Left ventricle myocardium superior (tissue), 1 donor: ENCODE measurements at regions not wholly inside any gene's neighbourhood (a gene's known extent, or its start where the extent isn't known, plus 50 kb on each side); places are given as distances from the start of the nearest gene placed in this dataset.
"Not testable (repeated sequence)": the region's sequence is repeated elsewhere in the genome, so short reads cannot be mapped to it uniquely, and the experiment has no call there.

ENCODE experiments used
- ATAC-seq: fragments of 200-7000 bp; cut with Tn5 transposase; one replicate; pipeline ENCODE4 v1.9.1; 2020; ENCODE audit warnings: mild to moderate bottlenecking, moderate library complexity
- DNase-seq: peaks from one replicate; pipeline ENCODE4 v3.0.0-alpha.2; 2020
- intact Hi-C: fragments of 100-400 bp; cut with micrococcal nuclease; formaldehyde crosslinking; loops from one replicate; pipeline ENCODE4 v1.11.0; 2022
- donor health status: DM: no; HTN: yes; CAD: no; lungs with severe emphysema.

DNA sequence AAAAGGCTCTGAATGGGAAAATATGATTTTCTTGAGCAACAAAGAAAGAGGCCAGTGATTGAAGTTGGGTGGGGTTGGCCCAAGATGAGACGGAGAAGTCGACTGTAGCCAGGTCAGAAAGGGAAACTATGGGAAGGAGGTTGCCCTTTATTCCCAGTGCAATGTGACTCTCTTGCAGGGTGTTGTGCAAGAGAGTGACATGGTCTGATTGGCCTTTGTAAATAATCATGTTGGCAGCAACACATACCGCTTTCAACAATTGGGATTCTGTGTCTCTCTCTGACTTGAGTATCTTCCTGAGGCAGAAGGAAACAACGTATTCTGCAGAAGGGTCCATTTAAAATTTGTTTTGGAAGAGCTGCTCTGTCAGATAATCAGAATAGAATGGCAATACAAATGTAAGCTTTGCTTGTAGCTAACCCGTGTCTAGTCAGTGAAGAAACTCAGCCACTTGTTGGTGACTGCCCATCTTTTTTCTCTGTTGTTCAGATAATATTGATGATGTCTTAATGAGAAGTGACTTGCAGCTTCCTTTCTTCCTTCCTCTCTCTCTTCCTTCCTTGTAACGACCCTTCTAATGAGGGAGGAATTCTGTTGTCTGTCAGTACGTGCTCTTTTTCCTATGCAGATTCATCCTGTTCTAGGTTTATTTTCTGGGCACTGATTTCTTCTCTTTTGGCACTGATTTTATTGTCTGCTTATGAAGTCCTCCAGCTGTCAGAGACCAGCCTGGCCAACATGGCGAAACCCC lies 311.0 kb upstream of the FAM98A start:
- intact Hi-C loops, result no loop called here
- ATAC-seq, result peak; percentile 28
- no peak for DNase-seq

GRCh38 chr2:33907866-33908265 lies 308.8 kb upstream of the FAM98A start:
- intact Hi-C loops, result no loop called here
- no peak for DNase-seq

DNA sequence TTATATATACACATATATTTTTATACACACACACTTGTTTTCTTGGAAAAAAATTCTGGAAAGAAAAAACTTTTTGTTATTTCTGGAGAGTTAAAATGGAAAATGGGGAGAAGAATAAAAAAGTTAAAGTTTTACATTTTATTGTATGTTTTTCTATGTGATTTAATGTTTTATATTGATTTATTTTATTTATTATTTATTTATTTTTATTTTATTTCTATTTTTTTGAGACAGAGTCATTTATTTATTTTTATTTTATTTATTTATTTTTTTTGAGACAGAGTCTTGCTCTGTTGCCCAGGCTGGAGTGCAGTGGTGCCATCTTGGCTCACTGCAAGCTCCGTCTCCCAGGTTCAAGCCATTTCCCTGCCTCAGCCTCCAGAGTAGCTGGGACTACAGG lies 307.0 kb upstream of the FAM98A start:
- intact Hi-C loops, DNase-seq, ATAC-seq: not testable (repeated sequence)

More at GRCh38 chr2:33907866-33908265, 308.8 kb upstream of the FAM98A start:
- no peak for ATAC-seq

DNA sequence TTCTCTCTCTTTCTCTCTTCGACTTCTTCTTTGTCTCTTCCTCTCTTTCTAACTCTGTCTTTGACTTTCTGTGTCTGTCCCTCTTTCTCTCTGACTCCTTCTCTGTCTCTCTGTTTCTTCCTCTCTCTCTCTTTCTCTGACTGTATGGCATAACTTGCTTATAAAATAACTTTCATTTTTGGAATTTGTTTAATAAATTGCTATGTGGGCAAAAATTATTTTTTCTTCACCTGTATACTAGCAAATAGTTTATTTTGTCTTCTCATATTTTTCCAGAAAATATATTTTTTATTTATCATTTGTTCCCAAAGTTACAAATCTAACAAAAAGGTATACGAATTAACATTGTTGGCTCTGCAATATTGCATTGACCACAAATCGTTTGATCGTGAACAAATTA lies 305.7 kb upstream of the FAM98A start:
- intact Hi-C loops, result no loop called here
- ATAC-seq (no peak), DNase-seq (no peak)

- intact Hi-C loops, result no loop called here
- ATAC-seq (no peak), DNase-seq (no peak)
Observed at GRCh38 chr2:33903701-33904100, 304.6 kb upstream of the FAM98A start.

DNA sequence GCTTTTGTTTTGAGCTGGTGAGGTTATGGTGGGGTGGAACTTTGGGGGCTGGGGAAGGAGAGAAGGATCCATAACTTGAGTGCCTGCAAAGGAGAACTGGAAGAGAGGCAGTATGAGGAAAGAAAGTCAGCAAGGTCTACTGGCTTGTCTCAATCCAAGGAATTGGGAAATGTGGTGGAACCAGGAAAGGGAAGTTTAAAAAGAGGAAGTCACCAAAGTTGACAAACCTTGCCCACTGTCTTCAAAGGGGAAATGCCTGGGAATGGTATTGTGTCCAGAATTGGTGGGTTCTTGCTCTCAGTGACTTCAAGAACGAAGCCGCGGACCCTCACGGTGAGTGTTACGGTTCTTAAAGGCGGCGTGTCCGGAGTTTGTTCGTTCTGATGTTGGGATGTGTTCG lies 304.1 kb upstream of the FAM98A start:
- ATAC-seq, result no peak
- intact Hi-C loops, result no loop called here
- no peak for DNase-seq

DNA sequence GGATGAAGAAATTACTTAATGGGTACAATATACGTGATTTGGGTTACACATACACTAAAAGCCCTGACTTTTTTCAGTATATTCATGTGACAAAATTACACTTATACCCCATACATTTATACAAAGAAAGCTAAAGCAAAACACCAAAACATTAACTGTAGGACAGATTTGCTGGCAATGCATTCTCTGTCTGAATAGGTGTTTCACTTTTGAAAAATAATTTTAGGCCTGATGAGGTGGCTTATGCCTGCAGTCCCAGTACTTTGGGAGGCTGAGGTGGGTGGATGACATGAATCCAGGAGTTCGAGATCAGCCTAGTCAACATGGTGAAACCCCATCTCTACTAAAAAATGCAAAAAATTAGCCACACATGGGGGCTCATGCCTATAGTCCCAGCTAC lies 301.5 kb upstream of the FAM98A start:
- intact Hi-C loops, result no loop called here
- DNase-seq, result no peak
- no peak for ATAC-seq

GRCh38 chr2:33897741-33898140 lies 298.6 kb upstream of the FAM98A start:
- ATAC-seq (no peak), DNase-seq (no peak)
- intact Hi-C loops, result no loop called here

- ATAC-seq (peak; percentile 95), DNase-seq (no peak)
- intact Hi-C loops, result no loop called here
Observed at GRCh38 chr2:33893824-33894223, 294.7 kb upstream of the FAM98A start.

DNA sequence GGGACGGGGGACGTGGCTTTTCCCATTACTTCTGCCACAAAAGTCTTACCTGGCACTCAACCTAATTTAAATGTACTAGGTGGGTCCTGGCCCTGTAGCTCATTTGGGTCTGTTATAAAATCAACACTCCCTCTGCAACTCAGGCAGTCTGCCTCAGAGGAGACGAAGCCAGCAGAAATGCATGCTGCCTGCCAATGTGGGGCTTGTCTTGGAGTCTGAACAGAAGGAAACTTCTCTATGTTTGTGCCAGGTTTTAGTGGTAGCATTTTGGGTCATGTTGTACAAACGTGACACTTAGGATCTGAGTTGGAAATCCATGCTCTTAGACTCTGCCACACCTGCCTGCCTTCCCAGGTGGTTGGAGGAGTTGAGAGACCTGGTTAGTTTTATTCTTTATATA lies 292.5 kb upstream of the FAM98A start:
- DNase-seq, result no peak
- ATAC-seq, result peak; percentile 36
- intact Hi-C loops, result no loop called here

DNA sequence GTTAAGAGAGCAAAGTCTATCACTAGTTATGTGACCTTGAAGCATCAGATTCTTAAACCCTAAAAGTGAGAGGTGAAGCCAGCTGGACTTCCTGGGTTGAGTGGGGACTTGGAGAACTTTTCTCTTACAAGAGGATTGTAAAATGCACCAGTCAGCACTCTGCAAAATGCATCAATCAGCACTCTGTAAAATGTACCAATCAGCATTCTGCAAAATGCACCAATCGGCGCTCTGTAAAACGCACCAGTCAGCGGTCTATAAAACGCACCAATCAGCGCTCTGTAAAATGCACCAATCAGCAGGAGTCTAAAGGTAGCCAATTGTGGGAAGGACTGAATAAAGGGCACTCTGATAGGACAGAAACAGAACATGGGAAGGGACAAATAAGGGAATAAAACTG lies 291.6 kb upstream of the FAM98A start:
- DNase-seq (no peak), ATAC-seq (no peak)
- intact Hi-C loops, result no loop called here

- ATAC-seq (peak; percentile 94), DNase-seq (no peak)
- intact Hi-C loops, result no loop called here
Observed at GRCh38 chr2:33877348-33878016, 278.4 kb upstream of the FAM98A start.

DNA sequence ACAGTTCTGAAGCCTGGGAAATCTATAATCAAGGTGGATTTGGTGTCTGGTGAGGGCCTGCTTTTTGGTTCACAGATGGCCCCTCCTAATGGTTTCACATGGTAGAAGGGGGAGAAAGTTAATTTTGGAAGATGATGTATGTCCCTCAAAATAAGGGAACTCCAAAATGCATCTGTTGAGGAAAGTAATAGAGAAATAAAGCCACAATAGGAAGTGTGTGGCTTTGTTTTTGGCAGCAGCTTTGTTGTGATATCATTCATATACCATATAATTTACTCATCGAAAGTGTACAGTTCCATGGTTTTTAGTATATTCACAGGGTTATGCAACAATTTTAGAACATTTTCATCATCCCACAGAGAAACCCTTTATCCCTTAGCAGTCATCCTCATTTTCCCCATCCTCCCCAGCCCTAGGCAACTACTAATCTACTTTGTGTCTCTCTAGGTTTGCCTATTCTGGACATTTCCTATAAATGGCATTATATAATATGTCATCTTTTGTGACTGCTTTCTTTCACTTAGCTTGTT lies 274.0 kb upstream of the FAM98A start:
- ATAC-seq (no peak), DNase-seq (no peak)
- intact Hi-C loops, result no loop called here

DNA sequence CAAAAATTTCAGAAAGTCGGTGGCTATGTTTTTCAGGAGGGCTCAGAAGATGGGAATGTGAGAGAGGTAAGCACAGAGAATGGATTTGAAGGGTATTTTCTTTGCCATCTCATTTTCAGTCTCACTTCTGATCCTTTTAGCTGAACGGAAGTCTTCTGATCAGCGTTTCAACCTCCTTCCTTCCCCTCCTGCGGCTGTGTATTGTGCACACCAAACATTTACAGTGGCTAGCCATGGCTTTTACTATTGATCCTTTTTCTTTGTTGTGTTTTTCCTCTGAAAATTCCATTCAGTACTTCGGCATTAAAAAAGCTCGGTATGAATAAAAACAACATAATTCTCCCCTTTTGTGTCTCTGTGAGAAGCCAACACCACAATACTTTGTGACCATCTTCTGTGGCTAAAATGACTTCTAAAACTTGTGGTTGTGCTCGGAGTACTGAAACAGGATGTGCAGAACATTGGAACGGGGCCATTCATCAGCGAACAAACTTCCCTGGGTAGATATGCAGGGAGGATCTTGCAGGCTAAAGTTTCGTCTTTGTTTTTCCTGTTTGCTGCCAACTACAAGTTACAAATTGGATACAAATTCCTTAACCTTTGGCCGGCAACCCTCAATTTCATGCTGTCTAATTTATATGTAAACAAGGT lies 260.8 kb upstream of the FAM98A start:
- intact Hi-C loops, result no loop called here
- no peak for ATAC-seq

GRCh38 chr2:33859176-33859575 lies 260.1 kb upstream of the FAM98A start:
- intact Hi-C loops, result no loop called here
- DNase-seq (no peak), ATAC-seq (no peak)

More for the DNA sequence above, 260.8 kb upstream of the FAM98A start:
- DNase-seq, result no peak

- ATAC-seq (no peak), DNase-seq (no peak)
- intact Hi-C loops, result no loop called here
Observed at GRCh38 chr2:33848486-33848885, 249.4 kb upstream of the FAM98A start.

DNA sequence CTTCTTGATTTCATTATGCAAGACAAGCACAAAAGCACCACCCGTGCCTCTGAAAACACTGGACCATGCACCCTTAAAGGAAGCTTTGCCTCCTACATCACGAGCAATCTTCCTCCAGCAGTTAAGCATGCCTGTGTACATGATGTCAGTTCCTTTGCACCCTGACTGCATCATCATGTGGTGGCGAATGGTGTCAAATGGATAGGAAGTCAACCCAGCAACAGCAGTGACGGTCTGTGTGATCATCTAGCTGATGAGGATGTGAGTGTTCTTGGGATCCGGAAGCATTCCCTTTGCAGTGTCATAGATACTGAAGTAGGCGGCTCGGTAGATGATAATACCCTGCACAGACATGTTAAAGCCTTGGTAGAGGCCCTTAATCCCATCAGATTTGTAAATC lies 240.7 kb upstream of the FAM98A start:
- DNase-seq (no peak), ATAC-seq (no peak)

GRCh38 chr2:33836628-33837027 lies 237.5 kb upstream of the FAM98A start:
- no peak for DNase-seq
- intact Hi-C loops, result no loop called here
- ATAC-seq, result no peak

More for the DNA sequence above, 240.7 kb upstream of the FAM98A start:
- intact Hi-C loops, result no loop called here

- DNase-seq, result no peak
- no peak for ATAC-seq
- intact Hi-C loops, result no loop called here
Observed at GRCh38 chr2:33835911-33836310, 236.8 kb upstream of the FAM98A start.

- intact Hi-C loops, result no loop called here
- ATAC-seq, result no peak
Observed at GRCh38 chr2:33822964-33823363, 223.9 kb upstream of the FAM98A start.

More at GRCh38 chr2:33822964-33823363, 223.9 kb upstream of the FAM98A start:
- DNase-seq, result no peak
